NB4 (cell line): ENCODE measurements at regions not wholly inside any gene's neighbourhood (a gene's known extent, or its start where the extent isn't known, plus 50 kb on each side); places are given as distances from the start of the nearest gene placed in this dataset.

Experiments used
- DNase-seq: peaks from one replicate; pipeline ENCODE4 v3.0.0; 2010; ENCODE audit warnings: low read depth
- H3K4me3 ChIP-seq: one replicate; pipeline ENCODE4 v1.5.1; 2011; ENCODE audit warnings: mild to moderate bottlenecking, low read depth, low read length, moderate library complexity
- MYC ChIP-seq: IDR thresholded peaks from 2 replicates; pipeline ENCODE4 v1.6.1; 2011; ENCODE audit warnings: low read depth, low read length
- POLR2A ChIP-seq: IDR thresholded peaks from 2 replicates; pipeline ENCODE4 v1.6.1; 2011; ENCODE audit warnings: mild to moderate bottlenecking; ENCODE audit not compliant: insufficient read length; ENCODE audit errors: extremely low read depth
- TF ChIP-seq, protein P1 (sequence below): IDR thresholded peaks from one replicate; pipeline ENCODE4 v1.5.1; 2012; ENCODE audit warnings: low read depth, low read length
- TF ChIP-seq, protein P2 (sequence below): IDR thresholded peaks from 2 replicates; pipeline ENCODE4 v1.6.1; 2011; ENCODE audit warnings: low read depth, low read length

DNA sequence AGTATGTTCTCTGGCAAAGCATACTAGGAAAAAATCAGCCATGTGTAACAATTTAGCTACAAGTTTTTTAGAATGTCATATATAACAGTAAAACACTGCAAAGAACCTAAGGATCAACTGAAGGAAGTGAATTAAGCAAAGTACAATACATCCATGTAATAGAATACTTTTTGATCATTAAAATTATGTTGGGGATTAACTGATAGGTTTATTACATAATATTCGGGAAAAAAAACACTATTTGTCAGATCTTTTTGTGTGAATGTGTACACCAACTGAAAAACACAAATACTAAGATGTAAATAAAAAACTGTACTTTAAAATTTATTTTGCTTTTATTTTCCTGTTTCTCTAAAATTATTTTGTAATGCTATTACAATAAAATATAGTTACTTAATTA is 185.5 kb upstream of the DYNLRB2 start:
- DNase-seq = no peak
- no peak overlapping the region for H3K4me3 ChIP-seq
- TF ChIP-seq, protein P1, sequence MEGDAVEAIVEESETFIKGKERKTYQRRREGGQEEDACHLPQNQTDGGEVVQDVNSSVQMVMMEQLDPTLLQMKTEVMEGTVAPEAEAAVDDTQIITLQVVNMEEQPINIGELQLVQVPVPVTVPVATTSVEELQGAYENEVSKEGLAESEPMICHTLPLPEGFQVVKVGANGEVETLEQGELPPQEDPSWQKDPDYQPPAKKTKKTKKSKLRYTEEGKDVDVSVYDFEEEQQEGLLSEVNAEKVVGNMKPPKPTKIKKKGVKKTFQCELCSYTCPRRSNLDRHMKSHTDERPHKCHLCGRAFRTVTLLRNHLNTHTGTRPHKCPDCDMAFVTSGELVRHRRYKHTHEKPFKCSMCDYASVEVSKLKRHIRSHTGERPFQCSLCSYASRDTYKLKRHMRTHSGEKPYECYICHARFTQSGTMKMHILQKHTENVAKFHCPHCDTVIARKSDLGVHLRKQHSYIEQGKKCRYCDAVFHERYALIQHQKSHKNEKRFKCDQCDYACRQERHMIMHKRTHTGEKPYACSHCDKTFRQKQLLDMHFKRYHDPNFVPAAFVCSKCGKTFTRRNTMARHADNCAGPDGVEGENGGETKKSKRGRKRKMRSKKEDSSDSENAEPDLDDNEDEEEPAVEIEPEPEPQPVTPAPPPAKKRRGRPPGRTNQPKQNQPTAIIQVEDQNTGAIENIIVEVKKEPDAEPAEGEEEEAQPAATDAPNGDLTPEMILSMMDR = no peak
- TF ChIP-seq POLR2A = no peak
- TF ChIP-seq, protein P2, sequence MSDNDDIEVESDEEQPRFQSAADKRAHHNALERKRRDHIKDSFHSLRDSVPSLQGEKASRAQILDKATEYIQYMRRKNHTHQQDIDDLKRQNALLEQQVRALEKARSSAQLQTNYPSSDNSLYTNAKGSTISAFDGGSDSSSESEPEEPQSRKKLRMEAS = no peak
- no peak for TF ChIP-seq MYC

DNA sequence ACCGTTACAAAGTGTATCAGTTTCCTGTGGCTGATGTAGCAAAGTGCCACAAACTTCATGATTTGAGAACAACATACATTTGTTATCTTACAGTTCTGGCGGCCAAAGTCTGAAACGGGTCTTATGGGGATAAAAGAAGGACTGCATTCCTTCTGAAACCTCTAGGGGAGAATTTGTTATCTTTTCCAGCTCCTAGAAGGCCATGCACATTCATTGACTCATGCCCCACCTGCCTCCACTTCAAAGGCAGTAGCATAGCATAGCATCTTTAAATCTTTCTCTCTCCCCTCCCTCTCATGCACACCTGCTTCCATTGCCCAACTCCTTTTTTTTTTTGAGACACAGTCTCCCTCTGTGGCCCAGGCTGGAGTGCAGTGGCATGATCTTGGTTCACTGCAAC is 190.7 kb upstream of the DYNLRB2 start:
- TF ChIP-seq MYC = no peak
- TF ChIP-seq, protein P2 = no peak
- TF ChIP-seq, protein P1 = no peak
- TF ChIP-seq POLR2A = no peak
- DNase-seq = no peak
- H3K4me3 ChIP-seq = no peak overlapping the region

DNA sequence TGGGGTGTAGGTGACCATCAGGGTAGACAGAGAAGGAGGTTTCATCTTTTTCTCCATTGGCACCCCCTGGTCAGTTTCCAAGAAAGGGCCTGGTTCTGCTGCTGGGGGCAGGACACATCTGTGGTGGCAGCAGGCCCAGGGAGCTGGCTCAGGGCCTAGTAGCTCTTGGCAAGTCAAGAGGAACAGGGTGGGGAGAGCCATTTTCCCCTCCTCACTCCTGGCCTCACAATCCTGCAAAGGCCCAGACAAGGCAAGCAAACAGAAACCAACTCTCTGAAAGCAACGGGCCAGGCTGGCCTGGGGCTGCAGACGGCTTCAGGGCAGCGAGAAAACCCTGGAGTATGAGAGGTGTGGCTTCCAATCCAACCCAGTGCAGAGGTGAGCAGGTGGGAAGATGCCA is 192.9 kb upstream of the DYNLRB2 start:
- TF ChIP-seq, protein P2 = no peak
- TF ChIP-seq, protein P1 = no peak
- no peak for TF ChIP-seq POLR2A
- TF ChIP-seq MYC = no peak
- no peak for DNase-seq
- no peak overlapping the region for H3K4me3 ChIP-seq

DNA sequence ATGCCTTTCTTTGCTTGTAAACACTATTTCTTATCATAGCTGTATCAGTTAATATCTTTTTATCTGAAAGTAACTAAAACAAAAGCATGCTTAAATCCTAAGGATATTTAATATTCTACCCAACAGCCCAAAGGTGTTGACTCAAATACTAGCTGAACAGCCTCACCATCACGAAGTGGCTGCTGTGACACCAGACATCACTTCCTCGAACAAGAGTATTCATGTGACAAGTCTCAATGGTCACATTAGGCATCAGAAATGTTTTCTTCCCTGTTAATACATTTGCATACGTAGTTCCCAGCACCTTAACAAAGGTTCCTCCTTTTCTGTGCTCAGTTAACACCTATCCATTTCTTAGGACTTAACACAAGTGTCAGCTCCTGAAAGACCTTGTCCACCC is 193.8 kb upstream of the DYNLRB2 start:
- TF ChIP-seq MYC = no peak
- TF ChIP-seq POLR2A = no peak
- TF ChIP-seq, protein P2 = no peak
- TF ChIP-seq, protein P1 = no peak
- H3K4me3 ChIP-seq = no peak overlapping the region
- no peak for DNase-seq

DNA sequence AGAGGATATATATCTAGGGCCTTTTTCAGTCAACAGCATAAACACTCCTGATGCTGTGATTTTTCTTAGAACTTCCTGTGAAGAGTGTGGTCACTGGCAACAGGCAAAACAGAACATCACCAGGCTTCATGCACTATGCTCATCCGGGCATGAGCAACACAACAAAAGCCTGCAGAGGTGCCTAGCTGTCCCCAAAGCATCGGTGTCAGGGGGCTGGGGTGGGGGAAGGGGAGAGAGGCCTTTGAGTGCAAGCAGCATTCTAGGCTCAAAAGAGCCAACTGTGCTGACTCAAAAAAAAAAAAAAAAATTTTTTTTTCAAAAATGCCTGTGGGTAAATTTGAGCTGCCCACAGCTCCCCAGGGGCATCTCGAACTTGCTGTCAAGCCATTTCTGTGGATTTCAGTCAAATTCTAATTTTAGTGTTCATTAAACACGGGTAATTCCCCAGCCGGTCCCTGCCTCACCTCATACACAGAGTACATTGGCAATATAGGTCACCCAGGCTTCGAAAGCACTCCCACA is 194.6 kb upstream of the DYNLRB2 start:
- no peak overlapping the region for H3K4me3 ChIP-seq
- TF ChIP-seq POLR2A (no peak), MYC (no peak)
- TF ChIP-seq, protein P1 = no peak
- TF ChIP-seq, protein P2 = no peak
- no peak for DNase-seq

DNA sequence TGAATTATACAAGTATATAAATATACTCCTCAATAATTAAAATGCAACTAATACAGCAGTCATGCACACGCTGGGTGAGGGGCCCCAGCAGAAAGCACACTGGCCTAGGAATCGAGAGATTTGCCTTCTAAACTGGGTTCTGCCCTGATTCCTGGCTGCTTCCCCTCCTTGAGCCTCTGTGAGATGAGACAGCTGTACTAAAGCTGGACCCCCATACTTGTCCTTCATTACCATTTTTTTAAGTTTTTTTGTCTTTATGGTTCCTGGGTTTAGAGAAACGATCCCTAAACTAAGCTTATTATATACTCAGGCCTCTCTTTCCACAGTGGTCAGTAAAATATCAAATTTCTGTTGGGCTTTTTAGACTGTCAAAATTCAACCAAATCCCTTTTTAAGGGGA is 195.1 kb upstream of the DYNLRB2 start:
- no peak overlapping the region for H3K4me3 ChIP-seq
- no peak for TF ChIP-seq MYC
- no peak for TF ChIP-seq POLR2A
- TF ChIP-seq, protein P1 = no peak
- TF ChIP-seq, protein P2 = no peak
- no peak for DNase-seq
